Natural killer cell (primary cell): ENCODE measurements at regions not wholly inside any gene's neighbourhood (a gene's known extent, or its start where the extent isn't known, plus 50 kb on each side); places are given as distances from the start of the nearest gene placed in this dataset.
"Not testable (repeated sequence)": the region's sequence is repeated elsewhere in the genome, so short reads cannot be mapped to it uniquely, and the experiment has no call there.

Experiments
- ATAC-seq, 3 donors: fragments of 150-1000 bp in 2 of 3; fragments of 200-7000 bp in 1 of 3; cut with Tn5 transposase; 1 replicate in 1 of 3; 2 replicates in 2 of 3; pipeline ENCODE4 v1.10.0; 2021; ENCODE audit warnings: mild to moderate bottlenecking in 2 of 3, moderate library complexity in 2 of 3
- DNase-seq, 2 donors: peaks; one replicate each; pipeline versions ENCODE4 v3.0.0 to v3.0.0-alpha.2; 2013 to 2021; ENCODE audit warnings: mixed read lengths in 1 of 2
- H3K27ac ChIP-seq: one replicate; pipeline ENCODE4 v1.5.1; 2013; ENCODE audit warnings: mild to moderate bottlenecking, low read length
- H3K27me3 ChIP-seq: one replicate; pipeline ENCODE4 v1.6.1; 2013; ENCODE audit warnings: low read length; ENCODE audit not compliant: control insufficient read depth, insufficient read depth
- H3K36me3 ChIP-seq: one replicate; pipeline ENCODE4 v1.6.1; 2013; ENCODE audit warnings: low read length; ENCODE audit not compliant: control insufficient read depth, insufficient read depth
- H3K4me1 ChIP-seq: one replicate; pipeline ENCODE4 v1.6.1; 2013; ENCODE audit warnings: low read length; ENCODE audit not compliant: control insufficient read depth, insufficient read depth
- H3K4me3 ChIP-seq: one replicate; pipeline ENCODE4 v1.5.1; 2013; ENCODE audit warnings: low read length
- H3K9me3 ChIP-seq: one replicate; pipeline ENCODE4 v1.6.1; 2013; ENCODE audit warnings: low read length; ENCODE audit not compliant: control insufficient read depth, insufficient read depth
- H3K27ac Mint-ChIP-seq, 2 donors: one replicate each; pipeline ENCODE4 v1.8.0; 2022; ENCODE audit warnings: mild to moderate bottlenecking in 2 of 2, mixed read lengths in 2 of 2, moderate library complexity in 1 of 2
- H3K27me3 Mint-ChIP-seq, 2 donors: one replicate each; pipeline ENCODE4 v1.8.0; 2022; ENCODE audit warnings: low read depth in 2 of 2, mixed read lengths in 2 of 2
- H3K36me3 Mint-ChIP-seq: one replicate; pipeline ENCODE4 v1.8.0; 2022; ENCODE audit warnings: mixed read lengths
- H3K4me1 Mint-ChIP-seq, 2 donors: one replicate each; pipeline ENCODE4 v1.8.0; 2022; ENCODE audit warnings: mixed read lengths in 2 of 2
- H3K4me3 Mint-ChIP-seq: one replicate; pipeline ENCODE4 v1.8.0; 2022; ENCODE audit warnings: mild to moderate bottlenecking, moderate library complexity, mixed read lengths
- H3K9me3 Mint-ChIP-seq, 2 donors: one replicate each; pipeline ENCODE4 v1.8.0; 2022; ENCODE audit warnings: mixed read lengths in 2 of 2
- CTCF ChIP-seq: fragments of 200-600 bp; IDR thresholded peaks from one replicate; pipeline ENCODE4 v1.8.0; 2022; ENCODE audit warnings: antibody characterized with exemption
- WGBS: methylation state at CpG from one replicate; pipeline ENCODE4 v1.1.7; 2013; ENCODE audit warnings: missing lambda C conversion rate; ENCODE audit not compliant: insufficient coverage; 5-methylcytosine and 5-hydroxymethylcytosine counted together
- intact Hi-C: fragments of 100-400 bp; cut with micrococcal nuclease; formaldehyde crosslinking; loops from one replicate; pipeline ENCODE4 v1.14.2; 2022

GRCh38 chr6:93176070-93176469 lies 243.3 kb downstream of the EPHA7 start:
- intact Hi-C loops = no loop called here
- no peaks in the 10 kb centered on the region for H3K4me1 ChIP-seq
- DNase-seq (no peak), ATAC-seq (no peak)
- H3K9me3 ChIP-seq = no peaks in the 10 kb centered on the region
- Mint-ChIP-seq H3K27me3 (no peaks in the 10 kb centered on the region), H3K4me1 (no peaks in the 10 kb centered on the region), H3K27ac (no peak overlapping the region), H3K36me3 (no peaks in the 10 kb centered on the region), H3K9me3 (peaks cover 17 to 24% of the 10 kb centered on the region in 2 donors), H3K4me3 (no peak overlapping the region)
- TF ChIP-seq CTCF = no peak
- H3K27me3 ChIP-seq = no peaks in the 10 kb centered on the region
- no peak overlapping the region for H3K27ac ChIP-seq
- H3K4me3 ChIP-seq = no peak overlapping the region
- no peaks in the 10 kb centered on the region for H3K36me3 ChIP-seq
- no CpG with 5 or more reads among the region's 1 CpG for WGBS

GRCh38 chr6:93173573-93173972 lies 245.8 kb downstream of the EPHA7 start:
- H3K27me3 ChIP-seq, H3K4me1 Mint-ChIP-seq, intact Hi-C loops, H3K27me3 Mint-ChIP-seq, H3K27ac ChIP-seq, ATAC-seq, H3K36me3 Mint-ChIP-seq, H3K4me3 Mint-ChIP-seq, H3K4me1 ChIP-seq, H3K27ac Mint-ChIP-seq, H3K9me3 ChIP-seq, DNase-seq, H3K36me3 ChIP-seq, H3K4me3 ChIP-seq: not testable (repeated sequence)
- peaks cover 13 to 19% of the 10 kb centered on the region in 2 donors for H3K9me3 Mint-ChIP-seq
- 81% methylated on average over 4 of the region's 10 CpGs for WGBS

- Histone ChIP-seq H3K4me3 (no peak overlapping the region), H3K27me3 (no peaks in the 10 kb centered on the region), H3K4me1 (no peaks in the 10 kb centered on the region), H3K27ac (no peak overlapping the region), H3K36me3 (no peaks in the 10 kb centered on the region), H3K9me3 (no peaks in the 10 kb centered on the region)
- Mint-ChIP-seq H3K36me3 (no peaks in the 10 kb centered on the region), H3K4me1 (no peaks in the 10 kb centered on the region), H3K4me3 (no peak overlapping the region), H3K27me3 (no peaks in the 10 kb centered on the region), H3K27ac (no peak overlapping the region), H3K9me3 (peaks cover 2 to 3% of the 10 kb centered on the region in 2 donors)
- no peak for TF ChIP-seq CTCF
- WGBS = 70% methylated on average over 3 of the region's 3 CpGs
- ATAC-seq (no peak), DNase-seq (no peak)
- intact Hi-C loops = no loop called here
Measured at GRCh38 chr6:93165850-93166430, 253.4 kb downstream of the EPHA7 start.

- H3K27ac Mint-ChIP-seq = no peak overlapping the region
- H3K4me1 Mint-ChIP-seq = no peaks in the 10 kb centered on the region
- H3K9me3 Mint-ChIP-seq = peaks cover 0 to 3% of the 10 kb centered on the region in 2 donors
- H3K4me3 ChIP-seq = no peak overlapping the region
- H3K4me1 ChIP-seq = no peaks in the 10 kb centered on the region
- H3K36me3 ChIP-seq = no peaks in the 10 kb centered on the region
- no peak overlapping the region for H3K27ac ChIP-seq
- no peaks in the 10 kb centered on the region for H3K27me3 ChIP-seq
- no peak for TF ChIP-seq CTCF
- intact Hi-C loops = no loop called here
- ATAC-seq = no peak
- H3K9me3 ChIP-seq = no peaks in the 10 kb centered on the region
- DNase-seq = no peak
- H3K36me3 Mint-ChIP-seq = no peaks in the 10 kb centered on the region
- no peaks in the 10 kb centered on the region for H3K27me3 Mint-ChIP-seq
- H3K4me3 Mint-ChIP-seq = no peak overlapping the region
Measured at GRCh38 chr6:93164781-93165180, 254.6 kb downstream of the EPHA7 start.
